NCI-H2171 treated with DMSO at 0.1 percent for 48 hours (cell line): ENCODE measurements at regions not wholly inside any gene's neighbourhood (a gene's known extent, or its start where the extent isn't known, plus 50 kb on each side); places are given as distances from the start of the nearest gene placed in this dataset.

Source experiments
- DNase-seq: peaks from one replicate; lab custom pipeline; 2025; lab: John Stamatoyannopoulos, UW

- DNase-seq: no peak
These were observed 991.8 kb upstream of the PHF14 start for GRCh38 chr7:9981742-9982349.

GRCh38 chr7:9983048-9983447, 990.6 kb upstream of the PHF14 start:
- no peak for DNase-seq

- no peak for DNase-seq
These were observed 958.0 kb upstream of the PHF14 start for GRCh38 chr7:10015687-10016086.

- DNase-seq: no peak
These were observed 951.2 kb upstream of the PHF14 start for GRCh38 chr7:10022480-10022879.

GRCh38 chr7:10022957-10023356, 950.7 kb upstream of the PHF14 start:
- peak; percentile 53 for DNase-seq

- DNase-seq: no peak
These were observed 938.7 kb upstream of the PHF14 start for GRCh38 chr7:10034843-10035556.

GRCh38 chr7:10036693-10037092, 937.0 kb upstream of the PHF14 start:
- DNase-seq: no peak

- no peak for DNase-seq
These were observed 935.3 kb upstream of the PHF14 start for GRCh38 chr7:10038351-10038750.

- no peak for DNase-seq
These were observed 933.0 kb upstream of the PHF14 start for GRCh38 chr7:10040674-10041073.

- DNase-seq: no peak
These were observed 902.8 kb upstream of the PHF14 start for GRCh38 chr7:10070899-10071298.

- no peak for DNase-seq
These were observed 897.8 kb upstream of the PHF14 start for GRCh38 chr7:10075866-10076265.

- DNase-seq: no peak
These were observed 896.9 kb upstream of the PHF14 start for GRCh38 chr7:10076660-10077300.

GRCh38 chr7:10079572-10079971, 894.1 kb upstream of the PHF14 start:
- DNase-seq: no peak

- DNase-seq: no peak
These were observed 890.8 kb upstream of the PHF14 start for GRCh38 chr7:10082896-10083295.

GRCh38 chr7:10083766-10084165, 889.9 kb upstream of the PHF14 start:
- no peak for DNase-seq

- DNase-seq: no peak
These were observed 888.4 kb upstream of the PHF14 start for GRCh38 chr7:10085231-10085630.

- DNase-seq: no peak
These were observed 873.1 kb upstream of the PHF14 start for GRCh38 chr7:10100572-10100971.

- DNase-seq: no peak
These were observed 872.3 kb upstream of the PHF14 start for GRCh38 chr7:10101351-10101750.

- no peak for DNase-seq
These were observed 869.4 kb upstream of the PHF14 start for GRCh38 chr7:10104292-10104691.

GRCh38 chr7:10106609-10107008, 867.1 kb upstream of the PHF14 start:
- no peak for DNase-seq

GRCh38 chr7:10116511-10116910, 857.2 kb upstream of the PHF14 start:
- DNase-seq: no peak

GRCh38 chr7:10117815-10118214, 855.9 kb upstream of the PHF14 start:
- no peak for DNase-seq

GRCh38 chr7:10120936-10121335, 852.7 kb upstream of the PHF14 start:
- DNase-seq: no peak
